ENCODE measurements at regions not wholly inside any gene's neighbourhood (a gene's known extent, or its start where the extent isn't known, plus 50 kb on each side); places are given as distances from the start of the nearest gene placed in this dataset.

DNA sequence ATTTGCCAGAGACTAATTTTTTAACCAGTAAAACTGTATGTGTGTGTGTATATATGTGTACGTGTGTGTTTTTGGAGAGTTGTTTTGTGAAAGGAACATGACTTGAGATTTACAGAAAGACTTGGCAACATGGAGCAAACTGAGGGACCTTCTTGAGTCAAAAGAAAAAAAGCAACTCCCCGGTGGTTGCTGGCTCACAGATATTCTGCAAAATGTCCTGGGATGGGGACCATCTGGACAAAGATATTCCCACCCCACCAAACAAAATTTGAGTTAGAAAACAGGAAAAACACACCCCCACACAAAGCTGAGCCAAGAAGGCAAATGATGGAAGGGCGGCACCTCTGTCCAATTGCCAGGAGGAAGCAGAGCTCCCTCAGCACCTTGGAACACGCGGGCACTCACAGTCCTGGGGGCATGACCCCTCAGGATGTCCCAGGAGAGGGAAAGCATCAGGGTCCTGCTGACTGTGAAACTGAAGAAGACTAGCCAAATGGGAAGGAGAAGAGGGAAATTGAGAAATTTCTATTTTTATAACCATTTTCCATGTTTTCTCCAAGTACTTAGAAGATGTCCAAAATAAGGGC is 290.2 kb upstream of the ACVR2A start:
- no CpG with 5 or more reads among the region's 5 CpGs for WGBS (ENCODE audit: extremely low coverage, insufficient read length, low lambda C conversion rate)

More for the DNA sequence above, 290.2 kb upstream of the ACVR2A start:
- H3K18ac ChIP-seq (ENCODE audit: insufficient read length, low read depth, low read length), result no peak overlapping the region
- Mint-ChIP-seq H3K27ac (no peak overlapping the region), H3K36me3 (ENCODE audit: insufficient read depth in 1 of 3, low read depth in 3 of 3) (no peaks in the 10 kb centered on the region; a peak in 1 of 7 replicates), H3K9me3 (no peaks in the 10 kb centered on the region), H3K4me1 (peaks cover 6 to 8% of the 10 kb centered on the region in 2 experiments), H3K27me3 (ENCODE audit: low read depth) (no peaks in the 10 kb centered on the region), H3K4me3 (no peak overlapping the region)
- H3K14ac ChIP-seq (ENCODE audit: insufficient read depth, low read length), result no peak overlapping the region
- no peaks in the 10 kb centered on the region for H3K27me3 ChIP-seq (ENCODE audit: insufficient read depth, low read length)
- H2BK5ac ChIP-seq (ENCODE audit: insufficient read length, low read length), result no peak overlapping the region
- H2AFZ ChIP-seq (ENCODE audit: low read length), result no peak overlapping the region
- H3K4me2 ChIP-seq (ENCODE audit: insufficient read depth, insufficient read length, low read length), result no peak overlapping the region
- no peak overlapping the region for H2BK120ac ChIP-seq (ENCODE audit: low read depth, low read length, poor library complexity, severe bottlenecking)
- H2AK5ac ChIP-seq (ENCODE audit: insufficient read length, low read length), result no peak overlapping the region
- no peak overlapping the region for H2BK20ac ChIP-seq (ENCODE audit: low read depth, low read length, poor library complexity, severe bottlenecking)
- H3T11ph ChIP-seq (ENCODE audit: low read length), result no peak overlapping the region
- H3K56ac ChIP-seq (ENCODE audit: insufficient read length, low read depth, low read length), result no peak overlapping the region
- H4K8ac ChIP-seq (replicated peaks; ENCODE audit: insufficient read length, low read depth, low read length), result no peak overlapping the region
- no peaks in the 10 kb centered on the region for H3K79me2 ChIP-seq (ENCODE audit: insufficient read depth, low read length)
- no peak overlapping the region for H2BK15ac ChIP-seq (ENCODE audit: low read depth, low read length)
- DNase-seq, result no peak
- H3K27ac ChIP-seq (ENCODE audit: insufficient read length, low read depth, low read length), result no peak overlapping the region
- no peaks in the 10 kb centered on the region for H4K20me1 ChIP-seq (ENCODE audit: control insufficient read depth, insufficient read depth, insufficient read length)
- no peak overlapping the region for H3K4ac ChIP-seq (ENCODE audit: low read depth, low read length)
- no peak for TF ChIP-seq CTCF (conservative IDR thresholded peaks at IDR 0.05)
- H4K5ac ChIP-seq (ENCODE audit: insufficient read length, low read depth, low read length), result no peak overlapping the region
- no peak overlapping the region for H3K9ac ChIP-seq (ENCODE audit: extremely low read depth, insufficient read length, low read length)
- no peak overlapping the region for H4K91ac ChIP-seq (ENCODE audit: insufficient read length, low read depth, low read length)
- H3K23ac ChIP-seq (ENCODE audit: insufficient read length, low read depth, low read length), result no peak overlapping the region
- no peaks in the 10 kb centered on the region for H3K79me1 ChIP-seq (ENCODE audit: insufficient read depth, low read depth, low read length, poor library complexity, severe bottlenecking)
- no peak overlapping the region for H2BK12ac ChIP-seq (ENCODE audit: insufficient read length, low read depth, low read length)
- H3K23me2 ChIP-seq (ENCODE audit: insufficient read length, low read depth, low read length, poor library complexity, severe bottlenecking), result no peaks in the 10 kb centered on the region
- no peaks in the 10 kb centered on the region; the same call in 1 of the 2 replicates for H3K4me1 ChIP-seq (ENCODE audit: insufficient read depth, low read length)
- no peaks in the 10 kb centered on the region for H3K9me3 ChIP-seq (ENCODE audit: control insufficient read depth, low read depth, low read length)
